GM12892 (cell line): ENCODE measurements at regions not wholly inside any gene's neighbourhood (a gene's known extent, or its start where the extent isn't known, plus 50 kb on each side); places are given as distances from the start of the nearest gene placed in this dataset.

Source experiments
- POLR2A ChIP-seq: IDR thresholded peaks from 2 replicates; pipeline ENCODE4 v1.6.1; 2011; ENCODE audit warnings: low read depth, low read length, control low read depth
- POLR2AphosphoS5 ChIP-seq: IDR thresholded peaks from 2 replicates; pipeline ENCODE4 v1.6.1; 2011; ENCODE audit warnings: low read depth, low read length, control low read depth
- TAF1 ChIP-seq: IDR thresholded peaks from 2 replicates; pipeline ENCODE4 v1.6.1; 2011; ENCODE audit warnings: low read depth, mild to moderate bottlenecking, control low read depth, low read length, borderline replicate concordance

DNA sequence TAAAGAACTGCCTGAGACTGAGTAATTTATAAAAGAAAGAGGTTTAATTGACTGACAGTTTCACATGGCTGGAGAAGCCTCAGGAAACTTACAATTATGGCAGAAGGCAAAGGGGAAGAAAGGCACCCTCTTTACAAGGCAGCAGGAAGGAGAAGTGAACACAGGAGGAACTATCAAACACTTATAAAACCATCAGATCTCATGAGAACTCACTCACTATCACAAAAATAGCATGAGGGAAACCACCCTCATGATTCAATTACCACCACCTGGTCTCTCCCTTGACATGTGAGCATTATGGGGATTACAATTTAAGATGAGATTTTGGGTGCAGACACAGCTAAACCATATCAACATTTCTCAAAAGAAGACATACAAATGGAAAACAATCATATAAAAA is 266.3 kb downstream of the EPM2A start:
- TF ChIP-seq TAF1 (no peak), POLR2AphosphoS5 (no peak), POLR2A (no peak)
